Coronary artery (tissue), 2 donors: ENCODE measurements at regions not wholly inside any gene's neighbourhood (a gene's known extent, or its start where the extent isn't known, plus 50 kb on each side); places are given as distances from the start of the nearest gene placed in this dataset.

ENCODE experiments used
- DNase-seq: peaks from one replicate; pipeline ENCODE4 v3.0.0-alpha.2; 2017; ENCODE audit warnings: low spot score
- H3K27ac ChIP-seq, 2 donors: fragments of 200-600 bp; sonication (generic); one replicate each; pipeline ENCODE4 v1.5.1; 2016 to 2019
- H3K4me3 ChIP-seq: fragments of 200-600 bp; sonication (generic); 2 replicates; pipeline ENCODE4 v1.5.1; 2016; ENCODE audit warnings: mild to moderate bottlenecking, moderate library complexity
- CTCF ChIP-seq: fragments of 200-600 bp; sonication (generic); IDR thresholded peaks from one replicate; pipeline ENCODE4 v1.5.1; 2019; ENCODE audit warnings: antibody characterized with exemption

GRCh38 chr5:98433673-98434072 lies 339.8 kb upstream of the RGMB start:
- TF ChIP-seq CTCF, result no peak
- Histone ChIP-seq H3K4me3 (no peak overlapping the region), H3K27ac (no peak overlapping the region)
- DNase-seq, result no peak

- no peak for DNase-seq
- H3K4me3 ChIP-seq, result no peak overlapping the region
- TF ChIP-seq CTCF, result no peak
- H3K27ac ChIP-seq, result no peak overlapping the region
Observed at GRCh38 chr5:98436667-98437066, 336.8 kb upstream of the RGMB start.

GRCh38 chr5:98442448-98442847 lies 331.0 kb upstream of the RGMB start:
- no peak for DNase-seq
- Histone ChIP-seq H3K27ac (no peak overlapping the region), H3K4me3 (no peak overlapping the region)
- no peak for TF ChIP-seq CTCF

- no peak overlapping the region for H3K4me3 ChIP-seq
- no peak overlapping the region for H3K27ac ChIP-seq
- TF ChIP-seq CTCF, result no peak
- no peak for DNase-seq
Observed at GRCh38 chr5:98443881-98444280, 329.6 kb upstream of the RGMB start.

- Histone ChIP-seq H3K4me3 (no peak overlapping the region), H3K27ac (no peak overlapping the region)
- TF ChIP-seq CTCF, result no peak
- no peak for DNase-seq
Observed at GRCh38 chr5:98453296-98453695, 320.2 kb upstream of the RGMB start.

- DNase-seq, result no peak
- no peak for TF ChIP-seq CTCF
- no peak overlapping the region for H3K4me3 ChIP-seq
- no peak overlapping the region for H3K27ac ChIP-seq
Observed at GRCh38 chr5:98454407-98454806, 319.1 kb upstream of the RGMB start.

GRCh38 chr5:98454904-98455303 lies 318.6 kb upstream of the RGMB start:
- H3K27ac ChIP-seq, result no peak overlapping the region

More at GRCh38 chr5:98454904-98455303, 318.6 kb upstream of the RGMB start:
- no peak for TF ChIP-seq CTCF
- H3K4me3 ChIP-seq, result no peak overlapping the region
- no peak for DNase-seq
